Left lung (tissue), 4 donors: ENCODE measurements at regions not wholly inside any gene's neighbourhood (a gene's known extent, or its start where the extent isn't known, plus 50 kb on each side); places are given as distances from the start of the nearest gene placed in this dataset.
"Not testable (repeated sequence)": the region's sequence is repeated elsewhere in the genome, so short reads cannot be mapped to it uniquely, and the experiment has no call there.

Experiments used
- ATAC-seq: fragments of 200-7000 bp; cut with Tn5 transposase; one replicate; pipeline ENCODE4 v1.9.1; 2020; ENCODE audit warnings: moderate library complexity
- DNase-seq, 4 donors: peaks; one replicate each; pipeline ENCODE4 v3.0.0-alpha.2; 2013 to 2020
- H3K27ac ChIP-seq, 2 donors: fragments of 200-600 bp; sonication (generic) in 1 of 2; one replicate each; pipeline versions ENCODE4 v1.5.0 to v1.8.0; 2020 to 2021
- H3K27me3 ChIP-seq, 2 donors: fragments of 200-600 bp; sonication (generic) in 1 of 2; one replicate each; pipeline versions ENCODE4 v1.5.0 to v1.8.0; 2020 to 2021
- H3K36me3 ChIP-seq, 2 donors: fragments of 200-600 bp; sonication (generic) in 1 of 2; one replicate each; pipeline versions ENCODE4 v1.5.0 to v1.8.0; 2020 to 2021
- H3K4me1 ChIP-seq, 2 donors: fragments of 200-600 bp; one replicate each; pipeline ENCODE4 v1.8.0; 2021
- H3K4me3 ChIP-seq, 2 donors: fragments of 200-600 bp; sonication (generic) in 1 of 2; one replicate each; pipeline versions ENCODE4 v1.5.0 to v1.8.0; 2020 to 2021; ENCODE audit warnings: mild to moderate bottlenecking in 1 of 2
- H3K9me3 ChIP-seq, 2 donors: fragments of 200-600 bp; sonication (generic) in 1 of 2; one replicate each; pipeline versions ENCODE4 v1.5.0 to v1.8.0; 2020 to 2021
- intact Hi-C, 2 donors: fragments of 100-400 bp; cut with DNase I; formaldehyde crosslinking; loops; one replicate each; pipeline versions ENCODE4 v1.11.2 to v1.14.2; 2022
- TF ChIP-seq, protein P1 (sequence below), 2 donors: fragments of 200-600 bp; sonication (generic) in 1 of 2; IDR thresholded peaks; one replicate each; pipeline versions ENCODE4 v1.5.0 to v1.8.0; 2021; ENCODE audit warnings: antibody characterized with exemption in 2 of 2
- donor health status: DM: no; HTN: yes; CAD: no.
- donor health status: DM: no; HTN: no; CAD: no.

GRCh38 chr10:120181154-120181553, 275.9 kb upstream of the PLPP4 start:
- H3K27ac ChIP-seq = no peak overlapping the region
- H3K4me3 ChIP-seq = no peak overlapping the region
- no peaks in the 10 kb centered on the region for H3K36me3 ChIP-seq
- intact Hi-C loops = no loop called here
- H3K9me3 ChIP-seq = no peaks in the 10 kb centered on the region
- DNase-seq = no peak
- no peaks in the 10 kb centered on the region for H3K27me3 ChIP-seq
- no peaks in the 10 kb centered on the region for H3K4me1 ChIP-seq
- TF ChIP-seq, protein P1, sequence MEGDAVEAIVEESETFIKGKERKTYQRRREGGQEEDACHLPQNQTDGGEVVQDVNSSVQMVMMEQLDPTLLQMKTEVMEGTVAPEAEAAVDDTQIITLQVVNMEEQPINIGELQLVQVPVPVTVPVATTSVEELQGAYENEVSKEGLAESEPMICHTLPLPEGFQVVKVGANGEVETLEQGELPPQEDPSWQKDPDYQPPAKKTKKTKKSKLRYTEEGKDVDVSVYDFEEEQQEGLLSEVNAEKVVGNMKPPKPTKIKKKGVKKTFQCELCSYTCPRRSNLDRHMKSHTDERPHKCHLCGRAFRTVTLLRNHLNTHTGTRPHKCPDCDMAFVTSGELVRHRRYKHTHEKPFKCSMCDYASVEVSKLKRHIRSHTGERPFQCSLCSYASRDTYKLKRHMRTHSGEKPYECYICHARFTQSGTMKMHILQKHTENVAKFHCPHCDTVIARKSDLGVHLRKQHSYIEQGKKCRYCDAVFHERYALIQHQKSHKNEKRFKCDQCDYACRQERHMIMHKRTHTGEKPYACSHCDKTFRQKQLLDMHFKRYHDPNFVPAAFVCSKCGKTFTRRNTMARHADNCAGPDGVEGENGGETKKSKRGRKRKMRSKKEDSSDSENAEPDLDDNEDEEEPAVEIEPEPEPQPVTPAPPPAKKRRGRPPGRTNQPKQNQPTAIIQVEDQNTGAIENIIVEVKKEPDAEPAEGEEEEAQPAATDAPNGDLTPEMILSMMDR (IDR thresholded peaks at IDR 0.05) = no peak
- no peak for ATAC-seq

- Histone ChIP-seq H3K4me3 (no peak overlapping the region), H3K4me1 (no peaks in the 10 kb centered on the region)
- intact Hi-C loops = no loop called here
These were observed 274.6 kb upstream of the PLPP4 start for GRCh38 chr10:120182431-120182830.

GRCh38 chr10:120183546-120183945, 273.5 kb upstream of the PLPP4 start:
- Histone ChIP-seq H3K36me3 (no peaks in the 10 kb centered on the region), H3K9me3 (no peaks in the 10 kb centered on the region), H3K4me3 (no peak overlapping the region), H3K27ac (no peak overlapping the region), H3K27me3 (no peaks in the 10 kb centered on the region), H3K4me1 (no peaks in the 10 kb centered on the region)
- intact Hi-C loops = no loop called here
- no peak for ATAC-seq
- TF ChIP-seq, protein P1 (IDR thresholded peaks at IDR 0.05) = no peak
- no peak for DNase-seq

More at GRCh38 chr10:120182431-120182830, 274.6 kb upstream of the PLPP4 start:
- ATAC-seq (no peak), DNase-seq (no peak)
- TF ChIP-seq, protein P1 (IDR thresholded peaks at IDR 0.05) = no peak
- Histone ChIP-seq H3K27ac (no peak overlapping the region), H3K9me3 (no peaks in the 10 kb centered on the region), H3K27me3 (no peaks in the 10 kb centered on the region), H3K36me3 (no peaks in the 10 kb centered on the region)

- H3K4me1 ChIP-seq = no peaks in the 10 kb centered on the region
- H3K4me3 ChIP-seq = no peak overlapping the region
- DNase-seq = no peak
- TF ChIP-seq, protein P1 (IDR thresholded peaks at IDR 0.05) = no peak
- intact Hi-C loops = no loop called here
- H3K36me3 ChIP-seq = no peaks in the 10 kb centered on the region
- H3K27me3 ChIP-seq = no peaks in the 10 kb centered on the region
- no peak for ATAC-seq
- no peaks in the 10 kb centered on the region for H3K9me3 ChIP-seq
- H3K27ac ChIP-seq = no peak overlapping the region
These were observed 272.3 kb upstream of the PLPP4 start for GRCh38 chr10:120184547-120185337.

GRCh38 chr10:120186506-120186905, 270.5 kb upstream of the PLPP4 start:
- ATAC-seq = peak; percentile 94
- no peak overlapping the region for H3K27ac ChIP-seq
- no peaks in the 10 kb centered on the region for H3K36me3 ChIP-seq
- H3K4me3 ChIP-seq = no peak overlapping the region
- no peaks in the 10 kb centered on the region for H3K9me3 ChIP-seq
- no peaks in the 10 kb centered on the region for H3K27me3 ChIP-seq
- no peaks in the 10 kb centered on the region for H3K4me1 ChIP-seq
- TF ChIP-seq, protein P1 (IDR thresholded peaks at IDR 0.05) = no peak
- peak in 2 of 4 donors; percentile 6 to 52 for DNase-seq
- intact Hi-C loops = no loop called here

DNA sequence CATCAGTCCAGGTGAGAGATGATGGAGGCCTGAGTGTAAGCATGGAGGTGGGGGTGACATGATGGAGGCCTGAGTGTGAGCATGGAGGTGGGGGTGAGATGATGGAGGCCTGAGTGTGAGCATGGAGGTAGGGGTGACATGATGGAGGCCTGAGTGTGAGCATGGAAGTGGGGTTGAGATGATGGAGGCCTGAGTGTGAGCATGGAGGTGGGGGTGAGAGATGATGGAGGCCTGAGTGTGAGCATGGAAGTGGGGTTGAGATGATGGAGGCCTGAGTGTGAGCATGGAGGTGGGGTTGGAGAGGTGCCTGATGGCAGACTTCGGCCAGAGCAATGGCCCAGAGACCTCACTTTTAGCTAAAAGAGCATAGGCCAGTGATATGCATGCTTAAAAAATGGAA, 269.9 kb upstream of the PLPP4 start:
- H3K27ac ChIP-seq, H3K4me1 ChIP-seq, DNase-seq, ATAC-seq, H3K4me3 ChIP-seq, H3K36me3 ChIP-seq, H3K9me3 ChIP-seq, H3K27me3 ChIP-seq, intact Hi-C loops: not testable (repeated sequence)
